ENCODE measurements at regions not wholly inside any gene's neighbourhood (a gene's known extent, or its start where the extent isn't known, plus 50 kb on each side); places are given as distances from the start of the nearest gene placed in this dataset.

- TF ChIP-seq CTCF (optimal IDR thresholded peaks at IDR 0.05 in 1 of 3, IDR thresholded peaks at IDR 0.05 in 1 of 3, conservative IDR thresholded peaks at IDR 0.05 in 1 of 3; ENCODE audit: extremely low read depth in 1 of 3, insufficient read depth in 2 of 3, low read length in 3 of 3) (peak; percentile 31 to 57 (median 56)), EZH2 (IDR thresholded peaks at IDR 0.05; ENCODE audit: low read length) (no peak)
Observed at GRCh38 chr10:4708123-4708759, 117.8 kb upstream of the AKR1E2 start.

Data from keratinocyte (primary cell).